ENCODE measurements at regions not wholly inside any gene's neighbourhood (a gene's known extent, or its start where the extent isn't known, plus 50 kb on each side); places are given as distances from the start of the nearest gene placed in this dataset.

- no peak for TF ChIP-seq POLR2A (IDR thresholded peaks at IDR 0.05; ENCODE audit: low read depth, low read length)
- DNase-seq (ENCODE audit: insufficient read length, low spot score) (no peak), FAIRE-seq (no peak)
These were observed 184.5 kb downstream of the CCT6B start for GRCh38 chr17:34776456-34777443.

GRCh38 chr17:34773036-34773435 lies 188.2 kb downstream of the CCT6B start:
- DNase-seq (ENCODE audit: insufficient read length, low spot score) (no peak), FAIRE-seq (no peak)
- TF ChIP-seq POLR2A (IDR thresholded peaks at IDR 0.05; ENCODE audit: low read depth, low read length), result no peak

- DNase-seq (ENCODE audit: insufficient read length, low spot score), result no peak
- TF ChIP-seq POLR2A (IDR thresholded peaks at IDR 0.05; ENCODE audit: low read depth, low read length), result no peak
These were observed 189.4 kb downstream of the CCT6B start for GRCh38 chr17:34771891-34772290.

GRCh38 chr17:34770586-34770985 lies 190.7 kb downstream of the CCT6B start:
- no peak for TF ChIP-seq POLR2A (IDR thresholded peaks at IDR 0.05; ENCODE audit: low read depth, low read length)
- DNase-seq (ENCODE audit: insufficient read length, low spot score) (no peak), FAIRE-seq (no peak)

More at GRCh38 chr17:34771891-34772290, 189.4 kb downstream of the CCT6B start:
- FAIRE-seq, result no peak

- FAIRE-seq, result no peak
- TF ChIP-seq POLR2A (IDR thresholded peaks at IDR 0.05; ENCODE audit: low read depth, low read length), result no peak
- no peak for DNase-seq (ENCODE audit: insufficient read length, low spot score)
These were observed 190.5 kb downstream of the TMEM132E start for GRCh38 chr17:34769899-34770298.

GRCh38 chr17:34769049-34769448 lies 189.7 kb downstream of the TMEM132E start:
- DNase-seq (ENCODE audit: insufficient read length, low spot score), result no peak
- no peak for TF ChIP-seq POLR2A (IDR thresholded peaks at IDR 0.05; ENCODE audit: low read depth, low read length)
- FAIRE-seq, result no peak

DNA sequence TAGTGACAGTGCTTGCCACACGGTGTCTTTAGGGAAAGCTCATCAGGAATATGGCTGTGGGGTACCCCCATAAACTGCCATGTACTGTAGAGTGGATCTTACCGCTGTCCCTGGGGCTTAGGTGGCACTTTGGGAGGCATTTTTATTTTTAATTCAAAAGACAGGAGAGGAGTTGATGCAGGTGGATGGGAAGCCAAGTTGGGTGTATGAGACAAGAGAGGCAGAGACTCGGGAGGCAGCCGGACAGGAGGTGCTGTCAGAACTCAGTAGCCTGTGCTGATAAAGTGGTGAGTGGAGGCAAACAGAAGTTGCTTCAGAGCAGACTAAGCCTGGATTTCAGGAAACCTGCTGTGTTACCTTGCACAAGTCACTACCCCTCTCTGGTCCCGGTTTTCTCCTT lies 185.9 kb downstream of the TMEM132E start:
- DNase-seq (ENCODE audit: insufficient read length, low spot score) (no peak), FAIRE-seq (no peak)
- no peak for TF ChIP-seq POLR2A (IDR thresholded peaks at IDR 0.05; ENCODE audit: low read depth, low read length)

DNA sequence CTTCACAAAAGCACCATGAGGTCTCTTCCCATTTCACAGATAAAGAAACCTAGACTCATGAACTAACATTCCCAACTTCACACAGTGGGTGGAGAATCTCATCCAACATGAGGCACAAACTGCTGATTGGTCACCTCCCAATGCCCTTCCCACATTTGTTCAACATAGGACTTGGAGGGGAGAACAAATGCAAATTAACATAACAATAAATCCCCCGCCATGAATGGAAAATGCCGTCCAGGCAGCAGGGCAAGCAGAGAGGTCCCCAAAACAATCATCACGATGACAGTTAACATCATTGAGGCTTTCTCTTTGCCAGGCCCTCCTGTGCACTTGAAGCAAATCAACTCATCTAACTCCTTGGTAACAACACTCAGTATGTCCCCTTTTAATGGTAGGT lies 185.3 kb downstream of the TMEM132E start:
- no peak for TF ChIP-seq POLR2A (IDR thresholded peaks at IDR 0.05; ENCODE audit: low read depth, low read length)
- no peak for FAIRE-seq
- DNase-seq (ENCODE audit: insufficient read length, low spot score), result no peak

GRCh38 chr17:34763728-34764665 lies 184.6 kb downstream of the TMEM132E start:
- TF ChIP-seq POLR2A (IDR thresholded peaks at IDR 0.05; ENCODE audit: low read depth, low read length), result no peak
- DNase-seq (ENCODE audit: insufficient read length, low spot score) (peak; percentile 38), FAIRE-seq (no peak)

GRCh38 chr17:34762078-34762477 lies 182.7 kb downstream of the TMEM132E start:
- no peak for TF ChIP-seq POLR2A (IDR thresholded peaks at IDR 0.05; ENCODE audit: low read depth, low read length)
- FAIRE-seq (no peak), DNase-seq (ENCODE audit: insufficient read length, low spot score) (no peak)

DNA sequence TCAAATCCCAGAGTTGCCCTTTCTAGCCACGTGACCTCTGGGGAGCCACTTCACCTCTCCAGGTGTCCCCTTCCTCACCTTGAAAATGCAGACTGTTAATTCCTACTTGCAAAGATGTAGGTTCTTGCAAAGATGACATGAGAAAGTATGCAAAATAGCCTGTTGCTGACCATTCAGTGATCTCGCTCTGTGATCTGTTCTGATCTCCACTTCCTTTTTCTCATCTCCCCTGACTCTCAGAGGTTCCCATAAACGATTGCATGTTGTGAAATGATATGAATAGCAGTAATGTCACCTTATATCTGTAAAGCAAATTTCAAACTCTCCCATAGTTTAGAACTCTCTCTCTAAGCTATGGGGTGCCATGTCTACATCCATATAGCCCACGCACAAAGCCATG lies 182.3 kb downstream of the TMEM132E start:
- TF ChIP-seq POLR2A (IDR thresholded peaks at IDR 0.05; ENCODE audit: low read depth, low read length), result no peak
- FAIRE-seq (no peak), DNase-seq (ENCODE audit: insufficient read length, low spot score) (no peak)

- FAIRE-seq, result no peak
- DNase-seq (ENCODE audit: insufficient read length, low spot score), result no peak
- no peak for TF ChIP-seq POLR2A (IDR thresholded peaks at IDR 0.05; ENCODE audit: low read depth, low read length)
These were observed 181.6 kb downstream of the TMEM132E start for GRCh38 chr17:34760931-34761495.

DNA sequence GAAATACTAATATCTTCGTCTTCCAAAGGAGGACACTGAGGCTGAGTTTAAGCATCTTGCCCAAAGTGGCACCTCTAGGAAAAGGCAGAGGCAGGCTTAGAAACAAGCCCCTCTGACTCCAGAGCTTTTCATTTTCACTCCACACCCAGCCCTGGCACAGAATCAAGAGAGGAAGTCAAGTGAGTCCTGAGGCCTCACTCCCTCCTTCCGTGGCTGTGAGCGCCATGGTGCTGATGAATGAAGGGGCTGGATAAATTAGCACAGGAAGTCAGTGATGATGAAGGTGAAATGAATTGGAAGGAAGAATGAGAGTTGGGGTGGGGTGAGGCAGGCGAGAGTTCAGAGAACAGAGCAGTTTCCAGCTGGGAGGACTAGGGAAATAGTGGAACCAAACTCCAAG lies 179.3 kb downstream of the TMEM132E start:
- no peak for DNase-seq (ENCODE audit: insufficient read length, low spot score)
- TF ChIP-seq POLR2A (IDR thresholded peaks at IDR 0.05; ENCODE audit: low read depth, low read length), result no peak
- no peak for FAIRE-seq

- TF ChIP-seq POLR2A (IDR thresholded peaks at IDR 0.05; ENCODE audit: low read depth, low read length), result no peak
- DNase-seq (ENCODE audit: insufficient read length, low spot score), result no peak
These were observed 178.9 kb downstream of the TMEM132E start for GRCh38 chr17:34758316-34758715.

More at GRCh38 chr17:34758316-34758715, 178.9 kb downstream of the TMEM132E start:
- FAIRE-seq, result no peak

All from H54 (cell line).